Type B pancreatic cell (in vitro differentiated cells): ENCODE measurements at regions not wholly inside any gene's neighbourhood (a gene's known extent, or its start where the extent isn't known, plus 50 kb on each side); places are given as distances from the start of the nearest gene placed in this dataset.

Experiments
- DNase-seq: peaks from one replicate; pipeline ENCODE4 v3.0.0; 2021; ENCODE audit warnings: mixed read lengths; ENCODE audit not compliant: unreplicated experiment; ENCODE audit errors: extremely low spot score
- H3K27ac Mint-ChIP-seq: 2 replicates; pipeline ENCODE4 v1.8.0; 2021; ENCODE audit warnings: mild to moderate bottlenecking, mixed read lengths
- H3K27me3 Mint-ChIP-seq: 2 replicates; pipeline ENCODE4 v1.8.0; 2021; ENCODE audit warnings: mixed read lengths
- H3K36me3 Mint-ChIP-seq: 2 replicates; pipeline ENCODE4 v1.8.0; 2021; ENCODE audit warnings: mixed read lengths
- H3K4me1 Mint-ChIP-seq: one replicate; pipeline ENCODE4 v1.8.0; 2021; ENCODE audit warnings: mixed read lengths; ENCODE audit not compliant: unreplicated experiment
- H3K4me3 Mint-ChIP-seq: 2 replicates; pipeline ENCODE4 v1.8.0; 2021; ENCODE audit warnings: mild to moderate bottlenecking, mixed read lengths
- H3K9me3 Mint-ChIP-seq: 2 replicates; pipeline ENCODE4 v1.8.0; 2021; ENCODE audit warnings: mixed read lengths
- TF ChIP-seq, protein P1 (sequence below): fragments of 200-600 bp; sonication (generic); conservative IDR thresholded peaks from 2 replicates; pipeline ENCODE4 v1.5.0; 2021; ENCODE audit warnings: antibody characterized with exemption, mild to moderate bottlenecking

DNA sequence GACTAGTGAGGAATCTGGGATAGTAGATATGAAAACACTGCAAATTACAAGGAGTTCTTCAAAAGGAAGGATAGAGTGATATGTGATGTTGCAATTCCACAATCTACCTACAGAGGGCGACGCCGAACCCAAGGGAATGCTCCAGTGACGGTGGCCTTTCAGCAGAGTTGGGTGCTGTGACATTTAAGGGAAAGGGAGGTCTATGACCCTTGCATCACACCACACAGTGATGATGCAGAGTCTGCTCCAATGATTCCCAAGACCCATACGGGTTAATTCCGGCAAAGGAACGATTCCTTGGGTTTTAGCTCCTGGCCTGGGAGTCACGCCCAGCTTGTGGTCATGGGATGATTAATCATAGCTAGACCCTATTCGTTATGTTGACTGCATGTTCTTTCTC is 123.0 kb upstream of the IGSF21 start:
- Mint-ChIP-seq H3K4me1 (no peaks in the 10 kb centered on the region), H3K4me3 (no peak overlapping the region), H3K9me3 (no peaks in the 10 kb centered on the region), H3K36me3 (no peaks in the 10 kb centered on the region), H3K27me3 (peaks cover 39% of the 10 kb centered on the region), H3K27ac (no peak overlapping the region)
- TF ChIP-seq, protein P1, sequence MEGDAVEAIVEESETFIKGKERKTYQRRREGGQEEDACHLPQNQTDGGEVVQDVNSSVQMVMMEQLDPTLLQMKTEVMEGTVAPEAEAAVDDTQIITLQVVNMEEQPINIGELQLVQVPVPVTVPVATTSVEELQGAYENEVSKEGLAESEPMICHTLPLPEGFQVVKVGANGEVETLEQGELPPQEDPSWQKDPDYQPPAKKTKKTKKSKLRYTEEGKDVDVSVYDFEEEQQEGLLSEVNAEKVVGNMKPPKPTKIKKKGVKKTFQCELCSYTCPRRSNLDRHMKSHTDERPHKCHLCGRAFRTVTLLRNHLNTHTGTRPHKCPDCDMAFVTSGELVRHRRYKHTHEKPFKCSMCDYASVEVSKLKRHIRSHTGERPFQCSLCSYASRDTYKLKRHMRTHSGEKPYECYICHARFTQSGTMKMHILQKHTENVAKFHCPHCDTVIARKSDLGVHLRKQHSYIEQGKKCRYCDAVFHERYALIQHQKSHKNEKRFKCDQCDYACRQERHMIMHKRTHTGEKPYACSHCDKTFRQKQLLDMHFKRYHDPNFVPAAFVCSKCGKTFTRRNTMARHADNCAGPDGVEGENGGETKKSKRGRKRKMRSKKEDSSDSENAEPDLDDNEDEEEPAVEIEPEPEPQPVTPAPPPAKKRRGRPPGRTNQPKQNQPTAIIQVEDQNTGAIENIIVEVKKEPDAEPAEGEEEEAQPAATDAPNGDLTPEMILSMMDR = peak; percentile 81
- no peak for DNase-seq

DNA sequence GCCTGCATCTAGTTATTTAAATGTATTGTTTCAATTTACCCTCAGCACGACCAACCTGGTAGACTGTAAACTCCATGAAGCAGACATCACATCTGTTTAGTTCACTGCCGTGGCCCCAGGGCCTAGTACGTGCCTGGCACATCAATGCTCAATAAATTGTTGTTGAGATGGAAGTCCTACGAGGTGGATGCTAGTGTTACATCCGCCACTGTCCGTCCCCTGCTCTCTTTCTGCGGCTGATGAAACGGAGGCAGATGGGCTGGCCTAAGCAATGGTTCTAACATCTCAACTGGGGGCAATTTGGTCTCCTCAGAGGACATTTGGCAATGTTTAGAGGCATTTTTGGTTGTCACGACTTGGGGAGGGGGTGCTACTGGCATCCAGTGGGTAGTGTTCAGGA is 121.4 kb upstream of the IGSF21 start:
- Mint-ChIP-seq H3K36me3 (no peaks in the 10 kb centered on the region), H3K4me3 (no peak overlapping the region), H3K9me3 (no peaks in the 10 kb centered on the region), H3K4me1 (no peaks in the 10 kb centered on the region), H3K27ac (no peak overlapping the region), H3K27me3 (peaks cover 39% of the 10 kb centered on the region)
- DNase-seq = no peak
- TF ChIP-seq, protein P1 = no peak

DNA sequence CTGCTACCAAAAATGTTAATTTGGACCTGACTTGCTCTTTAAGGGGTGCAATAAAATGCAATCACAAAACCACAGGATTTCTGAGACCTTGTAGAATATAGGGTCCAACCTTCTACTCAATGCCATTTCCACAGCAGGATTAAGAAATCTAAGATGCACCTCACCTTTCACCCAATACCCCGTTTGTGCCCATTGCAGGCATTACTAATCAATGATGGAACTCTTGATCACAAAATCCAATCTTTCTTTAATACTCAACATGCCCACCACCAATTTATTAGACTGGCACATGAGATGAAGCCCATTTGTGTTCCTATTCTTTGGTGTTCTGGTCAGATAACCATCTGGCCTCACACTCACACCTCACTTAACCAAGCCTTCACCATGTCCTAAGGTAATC is 117.2 kb upstream of the IGSF21 start:
- no peaks in the 10 kb centered on the region for H3K9me3 Mint-ChIP-seq
- H3K4me3 Mint-ChIP-seq = no peak overlapping the region
- no peaks in the 10 kb centered on the region for H3K36me3 Mint-ChIP-seq
- H3K27ac Mint-ChIP-seq = no peak overlapping the region
- peaks cover 40% of the 10 kb centered on the region for H3K27me3 Mint-ChIP-seq
- TF ChIP-seq, protein P1 = no peak
- no peaks in the 10 kb centered on the region for H3K4me1 Mint-ChIP-seq
- no peak for DNase-seq

DNA sequence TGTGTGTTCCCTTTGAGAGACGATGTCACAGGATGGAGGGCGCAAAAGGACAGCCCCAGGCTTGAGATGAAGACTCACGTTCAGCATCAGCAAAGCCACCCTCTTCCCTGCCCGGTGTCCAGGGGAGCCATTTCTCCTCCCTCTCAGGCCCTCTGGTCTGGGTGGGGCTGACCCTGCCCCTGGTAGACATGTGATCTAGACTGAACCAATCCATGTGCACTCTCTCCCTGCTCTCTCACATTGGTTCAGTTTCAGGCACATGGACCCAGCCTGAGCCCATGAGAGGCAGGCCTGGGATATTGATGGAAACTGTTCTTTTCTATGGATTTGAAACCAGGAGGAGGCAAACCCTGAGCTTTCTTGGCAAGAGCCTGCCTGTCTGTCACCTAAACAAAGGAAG is 115.6 kb upstream of the IGSF21 start:
- no peaks in the 10 kb centered on the region for H3K36me3 Mint-ChIP-seq
- H3K4me1 Mint-ChIP-seq = no peaks in the 10 kb centered on the region
- peaks cover 40% of the 10 kb centered on the region for H3K27me3 Mint-ChIP-seq
- H3K4me3 Mint-ChIP-seq = no peak overlapping the region
- no peak overlapping the region for H3K27ac Mint-ChIP-seq
- H3K9me3 Mint-ChIP-seq = no peaks in the 10 kb centered on the region
- DNase-seq = no peak
- TF ChIP-seq, protein P1 = no peak

DNA sequence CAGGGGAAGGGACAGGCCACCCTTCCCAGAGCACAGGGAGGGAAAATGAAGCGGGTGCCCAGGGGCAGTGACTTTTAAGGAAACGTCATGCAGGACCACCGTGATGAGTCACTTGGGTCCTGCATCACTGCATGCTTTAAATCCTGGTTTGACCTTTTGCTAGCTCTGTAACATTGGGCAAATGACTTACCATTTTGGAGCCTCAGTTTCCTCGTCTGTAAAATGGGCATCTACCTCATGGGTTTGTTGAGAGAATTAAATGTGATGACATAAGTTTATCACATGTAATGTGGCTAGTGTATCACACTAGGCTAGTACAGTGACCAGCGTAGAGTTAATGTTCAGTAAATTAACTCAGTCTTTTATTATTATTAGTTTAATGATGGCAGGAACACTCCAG is 114.8 kb upstream of the IGSF21 start:
- TF ChIP-seq, protein P1 = no peak
- Mint-ChIP-seq H3K4me1 (no peaks in the 10 kb centered on the region), H3K27ac (no peak overlapping the region), H3K27me3 (peaks cover 37% of the 10 kb centered on the region), H3K9me3 (no peaks in the 10 kb centered on the region), H3K36me3 (no peaks in the 10 kb centered on the region), H3K4me3 (no peak overlapping the region)
- DNase-seq = no peak

DNA sequence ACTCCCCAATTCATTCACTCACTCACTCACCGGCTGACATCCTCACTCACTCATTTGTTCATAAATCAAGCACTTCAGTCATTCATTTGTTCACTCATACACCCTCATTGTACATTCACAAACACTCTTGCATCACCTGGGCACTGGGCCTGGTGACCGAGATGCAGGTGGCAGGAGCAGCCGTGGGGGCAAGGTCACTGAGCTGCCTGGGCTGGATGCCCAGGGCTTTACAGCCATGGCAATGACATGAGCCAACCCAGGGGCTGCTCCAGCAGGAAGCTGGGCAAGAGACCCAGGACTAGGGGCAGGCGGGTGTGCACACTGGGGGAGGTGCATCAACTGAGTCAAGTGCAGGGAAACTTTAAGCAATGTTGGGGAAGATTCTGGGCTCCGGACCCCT is 113.6 kb upstream of the IGSF21 start:
- Mint-ChIP-seq H3K4me1 (no peaks in the 10 kb centered on the region), H3K27me3 (peaks cover 31% of the 10 kb centered on the region), H3K9me3 (no peaks in the 10 kb centered on the region), H3K4me3 (no peak overlapping the region), H3K27ac (no peak overlapping the region), H3K36me3 (no peaks in the 10 kb centered on the region)
- TF ChIP-seq, protein P1 = no peak
- DNase-seq = no peak
